HepG2 (cell line): ENCODE measurements at regions not wholly inside any gene's neighbourhood (a gene's known extent, or its start where the extent isn't known, plus 50 kb on each side); places are given as distances from the start of the nearest gene placed in this dataset.

Experiments used
- ATAC-seq: fragments of 200-7000 bp; cut with Tn5 transposase; 3 replicates; pipeline ENCODE4 v1.9.1; 2020; ENCODE audit warnings: mild to moderate bottlenecking, moderate library complexity
- BruUV-seq: library from RNA; stranded (reverse); fragments of 400-500 nt; replicated peaks from 2 replicates; lab custom pipeline; 2021; lab: Mats Ljungman, UMichigan
- CTCF ChIA-PET: fragments of 300-600 bp; formaldehyde crosslinking; extraction: SDS; loops from one replicate; lab custom pipeline; 2021; ENCODE audit warnings: low total read pairs, inconsistent platforms, low intra/inter-chr PET ratio; lab: Yijun Ruan, JAX
- POLR2A ChIA-PET: fragments of 350-600 bp; sonication (Branson Sonifier 250); formaldehyde crosslinking; loops from one replicate; lab custom pipeline; 2020; ENCODE audit warnings: antibody characterized with exemption, inconsistent platforms; lab: Yijun Ruan, JAX
- DNase-seq: peaks from one replicate; pipeline ENCODE4 v3.0.0-alpha.2; 2015; ENCODE audit warnings: low spot score
- FAIRE-seq: peaks from 3 replicates; lab custom pipeline; 2011; peaks lifted over from hg19 to GRCh38; lab: Jason Lieb, UNC
- H2AFZ ChIP-seq: one replicate; pipeline ENCODE4 v1.6.1; 2011; ENCODE audit warnings: low read length, inconsistent platforms
- H3K27ac ChIP-seq: fragments of 300-600 bp; 3 replicates; pipeline ENCODE4 v1.8.0; 2011; ENCODE audit warnings: mixed run types, mild to moderate bottlenecking, mixed read lengths, low read length, inconsistent platforms; ENCODE audit not compliant: insufficient read depth; ENCODE audit errors: extremely low read length
- H3K27me3 ChIP-seq, 2 experiments: fragments of 200-600 bp in 1 of 2; 2 replicates in 1 of 2; 3 replicates in 1 of 2; pipeline versions ENCODE4 v1.6.0 to v1.8.0; 2011; ENCODE audit warnings: low read length in 2 of 2, mild to moderate bottlenecking in 2 of 2, moderate library complexity in 2 of 2, inconsistent platforms in 1 of 2; ENCODE audit not compliant: insufficient read depth in 2 of 2, control insufficient read depth in 1 of 2
- H3K36me3 ChIP-seq, 2 experiments: fragments of 200-600 bp in 1 of 2; replicated peaks in 1 of 2; 2 replicates in 1 of 2; 3 replicates in 1 of 2; pipeline versions ENCODE4 v1.5.1 to v1.8.0; 2011; ENCODE audit warnings: low read length in 2 of 2, inconsistent platforms in 1 of 2; ENCODE audit not compliant: insufficient read depth in 2 of 2, control insufficient read depth in 1 of 2
- H3K4me1 ChIP-seq: 2 replicates; pipeline ENCODE4 v1.5.1; 2012; ENCODE audit warnings: low read length, inconsistent platforms; ENCODE audit not compliant: insufficient read depth
- H3K4me2 ChIP-seq: 2 replicates; pipeline ENCODE4 v1.6.0; 2011; ENCODE audit warnings: low read depth, low read length, inconsistent platforms
- H3K4me3 ChIP-seq, 3 experiments: fragments of 200-600 bp in 1 of 3; sonication (generic), shearing (Covaris generic) in 1 of 3; replicated peaks in 1 of 3; 2 replicates each; pipeline ENCODE4 v1.5.1; 2011 to 2016; ENCODE audit warnings: low read length in 3 of 3, inconsistent platforms in 2 of 3, low read depth in 2 of 3, mild to moderate bottlenecking in 2 of 3, control low read depth in 1 of 3, mixed read lengths in 1 of 3; ENCODE audit not compliant: insufficient read depth in 1 of 3
- H3K79me2 ChIP-seq: one replicate; pipeline ENCODE4 v1.6.1; 2011; ENCODE audit warnings: low read length, inconsistent platforms; ENCODE audit not compliant: insufficient read depth
- H3K9ac ChIP-seq: 2 replicates; pipeline ENCODE4 v1.6.0; 2011; ENCODE audit warnings: mild to moderate bottlenecking, low read depth, low read length, inconsistent platforms; ENCODE audit not compliant: insufficient read depth
- H3K9me3 ChIP-seq: 2 replicates; pipeline ENCODE4 v1.5.1; 2012; ENCODE audit warnings: mild to moderate bottlenecking, low read length
- H4K20me1 ChIP-seq: 2 replicates; pipeline ENCODE4 v1.6.0; 2011; ENCODE audit warnings: inconsistent platforms, mild to moderate bottlenecking, low read length, moderate library complexity; ENCODE audit not compliant: insufficient read depth
- FOXC1 ChIP-seq: sonication (generic); formaldehyde crosslinking; IDR thresholded peaks from 2 replicates; pipeline ENCODE4 v1.8.0; 2022; ENCODE audit warnings: mild to moderate bottlenecking, missing genetic modification reagents, borderline replicate concordance
- HMGXB4 ChIP-seq, 2 experiments: sonication (generic) in 1 of 2; formaldehyde crosslinking in 1 of 2; IDR thresholded peaks; 2 replicates each; pipeline versions ENCODE4 v1.4.0 to v1.6.1; 2018 to 2020; ENCODE audit warnings: missing genetic modification reagents in 2 of 2, borderline replicate concordance in 1 of 2, low read depth in 1 of 2, mild to moderate bottlenecking in 1 of 2, missing biosample characterization in 1 of 2
- KDM5B ChIP-seq: sonication (generic); formaldehyde crosslinking; IDR thresholded peaks from 2 replicates; pipeline ENCODE4 v1.4.0; 2020; ENCODE audit warnings: missing genetic modification reagents, mild to moderate bottlenecking, borderline replicate concordance
- ZBTB3 ChIP-seq: sonication (generic); formaldehyde crosslinking; IDR thresholded peaks from 2 replicates; pipeline ENCODE4 v1.4.0; 2020; ENCODE audit warnings: low read depth, mild to moderate bottlenecking, moderate library complexity, missing genetic modification reagents, borderline replicate concordance
- ZNF354B ChIP-seq: sonication (generic); formaldehyde crosslinking; IDR thresholded peaks from 2 replicates; pipeline ENCODE4 v1.8.0; 2022; ENCODE audit warnings: mild to moderate bottlenecking, missing genetic modification reagents
- ZNF441 ChIP-seq: sonication (generic); formaldehyde crosslinking; IDR thresholded peaks from 2 replicates; pipeline ENCODE4 v1.7.0; 2021; ENCODE audit warnings: missing genetic modification reagents, borderline replicate concordance
- in situ Hi-C: cut with HindIII; loops from 2 replicates; pipeline ENCODE4 v1.10.0; 2017; ENCODE audit warnings: low pct_unique_long_range_greater_than_20kb; ENCODE audit not compliant: extremely low pct_ligation_motif_present
- intact Hi-C: fragments of 100-400 bp; cut with micrococcal nuclease; formaldehyde crosslinking; loops from one replicate; pipeline ENCODE4 v1.10.0; 2022; ENCODE audit not compliant: unreplicated experiment

- H4K20me1 ChIP-seq: no peaks in the 10 kb centered on the region
- H3K36me3 ChIP-seq: no peaks in the 10 kb centered on the region
- no peak overlapping the region for H3K27ac ChIP-seq
- no peak for FAIRE-seq
- POLR2A ChIA-PET: no interaction called here
- H3K27me3 ChIP-seq: no peaks in the 10 kb centered on the region
- no peak overlapping the region for H3K9ac ChIP-seq
- no peak for TF ChIP-seq ZNF441 (CRISPR knock-in tag)
- TF ChIP-seq HMGXB4 (CRISPR knock-in tag; IDR thresholded peaks at IDR 0.05; ENCODE audit: borderline replicate concordance in 1 of 2, low read depth in 1 of 2): no peak
- TF ChIP-seq ZBTB3 (CRISPR knock-in tag): no peak
- no peak for TF ChIP-seq FOXC1 (CRISPR knock-in tag)
- no peak for TF ChIP-seq KDM5B (CRISPR knock-in tag)
- no peak for TF ChIP-seq ZNF354B (CRISPR knock-in tag)
- TF ChIP-seq, all 625 proteins: peak for 0
- BruUV-seq: no TSS peak
- Histone ChIP-seq H3K9me3 (peaks cover 17% of the 10 kb centered on the region; the same call in 1 of the 2 replicates), H3K4me3 (no peak overlapping the region), H2AFZ (no peak overlapping the region), H3K4me1 (no peaks in the 10 kb centered on the region), H3K79me2 (no peaks in the 10 kb centered on the region), H3K4me2 (no peak overlapping the region)
- ATAC-seq: no peak
- CTCF ChIA-PET: no interaction called here
- in situ Hi-C loops (loop anchor here (25.0 kb wide), 2 partner anchors 1016 to 1216 kb away; no protein-coding TSS in a partner anchor), intact Hi-C loops (no loop called here)
- no peak for DNase-seq
Measured at GRCh38 chr12:91396293-91396692, 213.7 kb upstream of the DCN start.
